Activated T-helper 9 cell treated with anti-CD3 and anti-CD28 coated beads, Interleukin-2, amount 50 U/mL, for 16 hours (primary cell): ENCODE measurements at regions not wholly inside any gene's neighbourhood (a gene's known extent, or its start where the extent isn't known, plus 50 kb on each side); places are given as distances from the start of the nearest gene placed in this dataset.

ENCODE experiments used
- DNase-seq: peaks from one replicate; pipeline ENCODE4 v3.0.0-alpha.2; 2020; ENCODE audit warnings: low read depth

DNA sequence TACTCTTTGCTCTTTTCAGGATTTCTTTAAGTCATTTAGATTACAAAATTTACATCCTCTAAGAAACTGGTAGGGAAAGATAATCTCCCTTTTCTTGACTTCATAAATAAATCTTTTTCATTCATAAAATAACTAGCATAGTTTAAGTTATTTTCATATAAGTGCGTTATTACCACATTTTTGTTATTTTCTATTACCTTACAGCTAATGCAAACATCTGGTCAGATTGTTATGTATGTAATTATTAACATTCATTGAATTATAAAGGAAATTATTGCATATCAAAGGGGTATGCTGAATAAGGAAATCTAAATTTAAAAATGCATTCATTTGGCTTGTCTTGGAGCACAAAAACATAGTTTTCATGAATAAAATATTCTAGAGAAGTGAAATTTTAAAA, 55.3 kb upstream of the SLITRK1 start:
- DNase-seq = no peak

DNA sequence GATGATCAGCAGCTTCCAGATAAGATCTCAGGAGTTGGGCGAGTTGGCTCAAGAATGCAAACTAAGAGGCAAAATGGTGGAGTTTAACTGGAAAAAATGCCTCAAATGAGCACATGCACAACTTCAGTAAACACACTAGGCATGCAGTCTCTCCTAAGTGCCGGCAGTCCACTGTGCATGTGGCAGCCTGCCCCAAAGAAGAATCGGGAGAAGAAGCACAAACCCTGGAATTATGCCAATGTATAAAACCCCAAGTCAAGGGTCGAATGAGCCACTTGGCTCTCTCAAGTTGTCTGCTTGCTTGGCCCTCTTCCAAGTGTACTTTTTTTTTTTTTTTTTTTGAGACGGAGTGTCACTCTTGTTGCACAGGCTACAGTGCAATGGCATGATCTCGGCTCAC, 53.3 kb upstream of the SLITRK1 start:
- DNase-seq = no peak
